ENCODE measurements at regions not wholly inside any gene's neighbourhood (a gene's known extent, or its start where the extent isn't known, plus 50 kb on each side); places are given as distances from the start of the nearest gene placed in this dataset.

- TF ChIP-seq EZH2phosphoT487 (IDR thresholded peaks at IDR 0.05; ENCODE audit: borderline replicate concordance, low read depth) (no peak), CTCF (IDR thresholded peaks at IDR 0.05) (no peak), SIN3A (IDR thresholded peaks at IDR 0.05; ENCODE audit: borderline replicate concordance, low read depth, low read length) (peak; percentile 79; the same call in 1 of the 2 replicates), RFX5 (IDR thresholded peaks at IDR 0.05; ENCODE audit: low read length) (no peak), SMC3 (IDR thresholded peaks at IDR 0.05; ENCODE audit: low read depth, low read length) (no peak), MAX (IDR thresholded peaks at IDR 0.05; ENCODE audit: low read depth) (peak; percentile 68; the same call in 1 of the 2 replicates), FOSL2 (IDR thresholded peaks at IDR 0.05; ENCODE audit: borderline replicate concordance, low read depth) (peak; percentile 100), TCF12 (IDR thresholded peaks at IDR 0.05) (peak; percentile 90), TAF1 (IDR thresholded peaks at IDR 0.05; ENCODE audit: borderline replicate concordance, low read depth, low read length) (no peak; the same call in 1 of the 2 replicates), USF2 (IDR thresholded peaks at IDR 0.05; ENCODE audit: borderline replicate concordance, low read depth, low read length) (no peak), REST (IDR thresholded peaks at IDR 0.05; ENCODE audit: low read depth, low read length) (peak; percentile 74), POLR2AphosphoS5 (IDR thresholded peaks at IDR 0.05; ENCODE audit: low read depth, low read length) (peak; percentile 88; the same call in 1 of the 2 replicates)
Observed at GRCh38 chr4:158996669-158997074, 106.2 kb upstream of the RAPGEF2 start.

Data from SK-N-SH (cell line).